Germinal center (tissue), 1 donor: ENCODE measurements at regions not wholly inside any gene's neighbourhood (a gene's known extent, or its start where the extent isn't known, plus 50 kb on each side); places are given as distances from the start of the nearest gene placed in this dataset.

Experiments
- DNase-seq: peaks from one replicate; pipeline ENCODE4 v3.0.0; 2012; ENCODE audit warnings: mixed read lengths, low spot score

DNA sequence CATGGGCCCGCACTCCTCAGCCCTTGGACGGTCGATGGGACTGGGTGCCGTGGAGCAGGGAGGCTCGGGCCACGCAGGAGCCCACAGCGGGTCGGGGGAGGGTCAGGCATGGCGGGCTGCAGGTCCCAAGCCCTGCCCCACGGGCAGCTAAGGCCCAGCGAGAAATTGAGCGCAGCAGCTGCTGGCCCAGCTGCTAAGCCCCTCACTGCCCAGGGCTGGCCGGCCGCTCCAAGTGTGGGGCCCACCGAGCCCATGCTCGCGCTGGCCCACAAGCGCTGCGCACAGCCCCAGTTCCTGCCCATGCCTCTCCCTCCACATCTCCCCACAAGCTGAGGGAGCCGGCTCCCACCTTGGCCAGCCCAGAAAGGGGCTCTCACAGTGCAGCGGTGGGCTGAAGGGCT is 259.4 kb downstream of the VGLL3 start:
- DNase-seq = no peak

DNA sequence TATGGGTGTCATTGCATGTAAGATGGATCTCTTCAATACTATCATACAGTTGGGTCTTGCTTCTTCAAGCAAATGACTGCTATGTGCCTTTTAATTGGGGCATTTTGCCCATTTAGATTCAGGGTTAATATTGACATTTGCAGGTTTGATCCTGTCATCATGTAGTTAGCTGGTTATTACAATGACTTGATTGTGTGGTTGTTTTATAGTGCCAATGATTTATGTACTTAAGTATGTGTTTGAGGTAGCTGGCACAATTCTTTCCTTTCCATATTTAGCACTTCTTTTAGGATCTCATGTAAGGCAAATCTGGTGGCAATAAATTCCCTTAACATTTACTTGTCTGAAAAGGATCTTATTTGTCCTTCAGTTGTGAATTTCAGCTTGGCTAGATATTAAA is 267.5 kb downstream of the VGLL3 start:
- DNase-seq = no peak

DNA sequence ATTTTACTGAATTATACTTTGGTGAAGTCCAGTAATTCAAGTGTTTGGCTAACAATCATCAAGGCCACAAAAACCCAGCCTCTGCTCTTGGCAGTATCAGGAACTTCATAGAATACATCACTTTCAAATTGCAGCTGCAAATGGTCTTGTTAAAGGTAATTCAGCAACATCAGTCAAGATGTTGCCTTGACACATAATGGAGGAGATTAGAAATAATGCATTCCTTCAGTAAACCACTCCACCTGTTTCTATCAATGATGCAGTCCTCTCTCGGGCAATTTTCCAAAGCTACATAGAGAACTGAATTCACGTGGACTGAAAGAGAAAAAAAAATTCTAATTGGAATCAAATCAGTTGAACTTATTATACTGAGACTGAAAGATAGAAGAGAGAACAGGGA is 279.3 kb downstream of the VGLL3 start:
- no peak for DNase-seq

DNA sequence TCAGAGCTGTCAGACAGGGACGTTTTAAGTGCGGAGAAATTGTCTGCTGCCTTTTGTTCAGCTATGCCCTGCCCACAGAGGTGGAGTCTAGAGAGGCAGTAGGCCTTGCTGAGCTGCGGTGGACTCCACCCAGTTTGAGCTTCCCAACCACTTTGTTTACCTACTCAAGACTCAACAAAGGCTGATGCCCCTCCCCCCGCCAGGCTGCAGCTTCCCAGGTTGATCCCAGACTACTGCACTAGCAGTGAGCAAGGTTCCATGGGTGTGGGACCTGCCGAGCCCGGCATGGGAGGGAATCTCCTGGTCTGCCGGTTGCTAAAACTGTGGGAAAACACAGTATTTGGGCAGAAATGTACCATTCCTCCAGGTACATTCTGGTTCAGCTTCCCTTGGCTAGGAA is 282.1 kb downstream of the VGLL3 start:
- no peak for DNase-seq

DNA sequence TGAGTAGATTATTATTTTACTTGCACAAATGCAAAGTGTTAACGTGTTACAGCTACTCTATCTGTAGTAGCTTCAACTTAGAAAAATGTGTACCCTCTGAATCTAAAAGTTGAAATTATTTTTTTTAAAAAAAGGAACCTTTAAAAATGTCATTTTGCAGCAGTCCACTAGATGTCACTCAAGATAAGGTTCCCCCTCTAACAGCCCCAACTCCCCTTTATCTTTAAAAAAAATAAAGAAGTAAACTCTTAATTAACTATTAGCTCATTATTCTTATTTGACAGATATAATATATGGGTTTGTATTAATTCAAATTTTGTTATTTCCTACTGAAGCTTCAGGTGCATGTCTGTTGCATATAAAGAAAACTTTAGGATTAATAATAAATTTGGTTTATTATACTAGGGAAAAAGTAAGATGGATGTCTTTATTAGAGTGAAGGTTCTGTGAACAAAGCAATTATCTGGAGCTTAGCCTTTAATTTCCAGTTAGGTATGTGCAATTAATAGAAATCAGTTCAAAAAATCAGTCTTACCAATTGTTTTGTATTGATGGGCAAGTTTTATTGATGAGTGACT is 288.5 kb downstream of the VGLL3 start:
- DNase-seq = no peak

DNA sequence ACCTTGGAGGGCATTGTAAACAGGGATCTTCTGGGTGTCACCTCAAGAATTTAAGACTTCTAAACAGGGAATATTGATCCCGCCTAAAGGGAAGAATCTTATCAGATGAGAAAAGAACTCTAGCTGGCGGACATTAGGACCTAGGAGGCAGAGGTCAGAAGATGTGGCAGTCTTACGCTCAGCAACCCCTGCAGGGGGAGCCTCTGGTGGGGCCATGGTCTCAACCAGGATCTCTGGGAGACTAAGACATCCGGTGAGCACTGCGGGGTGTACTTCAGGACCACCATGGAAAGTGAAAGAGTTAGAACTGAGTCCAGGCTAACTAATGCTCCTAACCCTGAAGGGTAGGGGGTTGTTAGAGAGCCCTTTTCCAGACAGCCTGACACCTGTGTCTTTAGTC is 295.2 kb downstream of the VGLL3 start:
- DNase-seq = no peak

DNA sequence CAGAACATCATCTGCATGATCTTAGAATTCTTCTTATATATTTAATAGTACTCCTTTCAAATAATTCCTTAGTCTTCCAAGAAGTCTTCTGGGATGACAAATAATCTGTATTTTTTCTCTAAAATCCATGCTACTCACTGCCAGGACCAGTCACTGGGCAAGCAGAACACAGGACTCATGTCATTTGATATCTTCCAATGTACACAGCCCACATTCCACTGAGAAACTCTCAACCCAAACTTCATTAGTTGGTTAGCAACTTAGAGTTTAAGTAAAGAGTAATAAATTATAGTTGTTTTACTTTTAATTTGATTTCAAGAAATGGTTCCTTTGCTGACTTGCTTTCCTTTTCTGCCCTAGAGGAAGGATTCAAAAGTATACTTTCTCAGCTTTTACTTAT is 317.0 kb downstream of the VGLL3 start:
- no peak for DNase-seq

DNA sequence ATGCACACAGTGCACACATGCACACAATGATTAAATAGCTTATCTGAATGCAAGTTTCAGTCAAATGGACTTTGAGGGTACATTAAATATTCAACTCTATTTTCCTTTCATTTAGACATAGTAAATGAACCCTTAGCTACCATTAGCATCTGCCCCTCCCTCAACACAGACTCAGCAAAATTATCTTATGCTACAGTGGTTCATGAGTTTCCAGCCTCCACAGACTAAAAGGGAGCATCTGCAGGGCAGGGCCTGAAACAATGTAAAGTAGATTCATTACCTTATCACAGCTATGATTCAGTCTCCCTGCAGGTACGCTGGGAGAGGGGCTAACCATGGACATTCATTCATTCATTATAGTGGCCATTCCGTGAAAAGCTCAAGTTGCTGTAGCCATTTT is 329.1 kb downstream of the VGLL3 start:
- no peak for DNase-seq

DNA sequence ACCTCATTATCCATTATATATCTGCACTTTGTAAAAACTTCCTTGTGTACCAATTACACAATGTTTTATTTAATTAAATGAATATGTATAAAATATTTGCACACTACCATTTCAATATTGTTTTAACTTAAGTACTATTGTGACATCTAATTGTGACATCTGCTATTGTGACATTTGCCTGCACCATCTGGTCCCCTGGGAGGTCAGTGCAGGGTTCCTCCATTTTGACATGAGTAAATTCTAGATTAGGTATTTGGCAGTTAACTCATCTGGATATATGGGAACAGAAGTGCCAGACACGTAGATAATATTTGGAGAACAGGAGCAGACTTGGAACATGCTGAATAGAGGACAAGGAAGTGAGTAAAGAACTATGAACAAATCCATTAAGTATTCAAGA is 332.1 kb downstream of the VGLL3 start:
- DNase-seq = no peak

DNA sequence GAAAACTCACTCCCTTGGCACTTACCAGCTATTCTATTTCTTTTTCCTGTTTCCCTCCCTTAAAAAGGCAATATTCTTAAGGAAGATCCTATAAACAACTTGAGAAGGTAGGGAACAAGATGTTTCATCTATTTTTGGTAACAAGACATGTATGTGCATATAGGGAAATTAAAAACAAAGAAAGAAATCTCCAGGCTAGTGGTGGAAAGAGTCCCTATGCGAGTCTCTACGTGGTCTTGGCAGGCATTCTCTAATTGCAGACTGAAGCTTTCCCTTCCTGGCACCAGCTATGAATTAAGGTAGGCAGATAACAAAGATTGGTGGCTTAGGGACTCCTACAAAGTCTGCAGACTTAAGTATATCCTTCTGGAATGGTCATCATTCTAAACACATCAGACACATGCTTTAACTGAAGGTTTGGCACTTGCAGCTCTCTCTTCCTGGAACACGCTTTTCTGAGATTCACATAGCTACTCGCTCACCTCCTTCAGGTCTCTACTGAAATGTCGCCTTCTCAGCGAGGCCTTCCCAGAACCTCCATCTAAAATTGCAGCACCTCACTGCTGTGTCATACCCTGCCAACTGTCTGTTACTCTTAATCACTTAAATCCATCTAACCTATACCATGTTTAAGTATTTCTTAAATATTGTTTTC is 336.0 kb downstream of the VGLL3 start:
- DNase-seq = no peak

DNA sequence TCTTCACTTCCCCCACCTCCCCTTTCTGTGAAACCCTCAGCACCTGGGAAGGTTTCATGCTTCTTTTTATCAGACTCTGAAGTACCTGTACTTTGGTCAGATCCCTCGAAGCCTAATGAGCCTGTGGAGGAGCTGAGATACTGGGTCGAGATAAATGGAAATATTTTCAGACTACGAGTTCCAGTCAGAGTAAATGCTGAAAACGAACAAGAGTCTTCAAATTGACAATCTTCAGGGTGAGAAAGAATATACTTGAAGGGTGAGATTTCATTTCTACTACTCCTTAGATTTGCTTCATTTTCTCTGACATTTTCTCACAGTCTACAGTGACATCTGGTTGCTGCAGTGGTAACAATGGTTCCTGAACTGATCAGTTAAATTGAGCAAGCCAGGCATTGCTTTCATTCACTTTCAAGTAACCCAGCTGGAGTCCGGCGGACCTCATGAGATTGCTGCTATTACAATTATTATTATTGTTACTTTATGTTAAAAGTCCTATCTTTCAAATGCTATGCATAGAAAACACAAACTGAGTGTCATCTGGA is 337.2 kb downstream of the VGLL3 start:
- no peak for DNase-seq

DNA sequence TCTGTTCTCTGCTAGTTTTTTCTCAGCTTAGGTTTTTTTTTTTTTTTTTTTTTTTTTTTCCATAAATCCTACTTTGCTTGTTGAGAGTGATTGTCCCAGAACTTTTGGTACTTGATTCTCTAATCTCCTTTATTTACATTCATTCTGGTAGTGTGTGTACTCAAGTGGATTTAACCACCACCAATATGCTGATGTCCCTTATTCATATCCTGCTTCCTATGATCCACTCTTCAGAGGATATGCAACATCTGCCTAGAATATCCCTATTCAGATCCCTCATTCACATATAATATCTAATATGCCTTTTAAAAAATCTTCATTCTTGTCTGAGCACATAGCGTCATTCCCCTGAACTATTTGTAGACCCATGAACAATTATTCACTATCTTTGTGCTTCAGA is 342.9 kb downstream of the VGLL3 start:
- DNase-seq = no peak

DNA sequence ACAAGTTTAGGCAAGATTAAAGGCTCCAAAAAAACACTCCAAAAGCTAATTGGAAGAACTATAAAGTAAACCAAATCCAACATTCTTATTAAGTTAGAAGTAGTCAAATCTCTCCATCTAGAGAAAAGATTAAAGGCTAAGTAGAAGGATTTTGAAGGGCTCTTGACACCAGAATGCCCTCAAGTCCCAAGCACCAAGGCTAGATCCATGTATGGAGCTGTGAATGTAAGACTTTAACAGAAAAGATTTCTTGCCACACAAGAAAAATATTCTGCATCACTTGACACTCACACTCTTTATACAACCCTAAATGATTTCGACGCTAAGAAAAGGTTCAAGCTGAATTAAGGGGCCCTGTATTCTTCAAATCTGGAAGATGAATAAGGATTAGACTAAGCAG is 345.2 kb downstream of the VGLL3 start:
- no peak for DNase-seq

DNA sequence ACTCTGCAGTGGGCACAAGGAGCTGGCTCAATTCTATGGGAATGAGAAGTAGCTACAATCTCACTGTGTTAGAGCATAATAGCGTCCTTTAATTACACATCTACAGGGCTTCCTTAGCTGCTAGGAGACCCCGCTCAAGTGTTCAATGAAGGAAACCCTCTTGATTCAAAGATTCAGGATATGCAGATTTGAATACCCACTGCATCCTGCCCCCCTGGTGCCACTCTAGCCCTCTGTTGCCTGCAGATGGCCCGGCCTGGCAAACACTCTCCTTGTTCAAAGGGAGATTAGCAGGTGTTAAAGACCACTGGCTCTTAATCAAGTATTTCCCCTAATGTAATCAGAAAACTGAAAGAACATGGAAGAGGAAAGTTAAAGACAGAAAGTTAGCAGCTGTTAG is 356.6 kb downstream of the VGLL3 start:
- DNase-seq = no peak

DNA sequence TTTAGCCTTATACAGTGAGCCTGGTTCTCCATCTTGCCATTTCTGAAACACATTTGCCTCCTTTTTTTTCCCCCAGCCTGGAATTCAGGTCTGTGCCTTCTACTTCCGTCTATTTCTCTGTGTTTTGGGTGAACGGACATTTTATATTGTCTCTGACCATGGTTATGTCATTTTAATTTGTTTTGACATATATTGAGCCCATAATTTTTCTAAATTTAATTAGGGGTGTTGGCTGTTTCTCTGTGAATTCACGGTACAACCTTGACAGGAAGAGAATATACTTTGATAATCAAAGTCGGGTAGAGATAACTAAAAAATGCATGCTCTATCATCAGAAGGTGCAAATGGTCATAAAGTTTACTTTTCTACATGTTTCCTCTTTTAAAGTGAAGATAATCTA is 361.4 kb downstream of the VGLL3 start:
- DNase-seq = no peak

DNA sequence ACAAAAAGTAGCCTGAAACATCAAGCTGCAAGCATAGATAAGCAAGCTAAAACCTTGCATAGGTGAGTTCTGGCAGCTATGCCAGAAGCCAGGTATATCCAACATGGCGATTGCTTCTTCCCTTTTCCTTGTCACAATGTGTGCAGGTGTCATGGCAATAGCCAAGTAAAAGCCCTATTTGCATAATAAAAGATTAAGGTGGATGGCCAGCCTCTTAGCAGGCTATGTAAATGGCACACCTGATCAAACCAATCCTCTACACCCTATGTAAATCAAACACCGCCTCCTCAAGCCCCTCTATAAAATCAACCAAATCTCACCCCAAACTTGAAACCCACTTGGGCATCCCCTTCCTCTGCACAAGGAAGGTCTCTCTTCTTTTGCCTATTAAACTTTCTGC is 366.8 kb downstream of the VGLL3 start:
- no peak for DNase-seq

DNA sequence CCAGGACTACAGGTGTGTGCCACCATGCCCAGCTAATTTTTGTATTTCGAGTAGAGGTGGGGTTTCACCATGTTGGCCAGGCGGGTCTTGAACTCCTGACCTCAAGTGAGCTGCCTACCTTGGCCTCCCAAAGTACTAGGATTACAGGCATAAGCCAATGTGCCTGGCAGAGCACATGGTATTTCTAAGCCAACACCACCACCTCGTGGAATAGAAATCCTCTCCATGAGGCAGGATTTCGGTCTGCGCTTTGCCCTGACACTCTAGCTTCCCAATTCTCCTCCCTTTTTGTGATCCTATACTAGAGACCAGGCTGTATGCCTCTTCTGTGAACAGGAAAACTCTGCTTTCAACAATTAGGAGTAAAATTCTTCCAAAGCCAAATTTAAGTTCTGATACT is 372.2 kb downstream of the VGLL3 start:
- no peak for DNase-seq

DNA sequence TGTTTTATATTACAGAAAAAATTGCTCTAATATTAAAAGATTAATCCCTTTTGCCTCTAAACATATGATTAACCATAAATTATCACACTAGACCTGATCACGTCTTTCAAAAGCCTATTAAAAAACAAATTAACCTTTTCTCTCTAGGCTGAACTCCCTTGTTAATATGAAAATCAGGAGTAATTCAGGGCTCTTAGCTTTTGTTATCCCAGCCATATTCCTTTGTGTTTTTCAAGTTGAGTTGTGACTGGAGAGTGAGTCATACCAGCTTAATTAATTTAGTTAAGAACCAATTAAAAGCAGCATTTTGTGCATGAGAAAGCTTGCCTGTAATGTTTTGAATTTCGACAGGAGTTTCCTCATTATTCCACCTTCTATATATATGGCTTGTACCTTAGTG is 385.8 kb downstream of the VGLL3 start:
- no peak for DNase-seq

DNA sequence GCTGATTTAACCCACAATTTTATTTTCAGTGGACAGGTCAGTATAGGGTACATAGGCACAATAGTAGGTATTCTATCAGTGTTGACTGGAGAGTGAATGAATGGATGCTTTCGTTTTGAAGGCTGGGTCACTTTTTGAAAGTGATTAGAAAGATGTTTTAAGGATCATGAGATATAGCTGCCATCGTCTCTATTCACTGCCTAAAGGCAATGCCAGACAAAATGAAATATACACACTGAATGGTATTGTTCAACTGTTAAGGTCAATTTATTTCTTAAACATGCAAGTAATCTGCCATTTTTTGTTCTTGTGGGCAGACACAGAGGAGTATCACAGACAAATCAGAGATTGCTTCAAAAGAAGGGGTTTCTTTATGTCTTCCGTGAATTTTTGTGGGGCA is 395.3 kb downstream of the VGLL3 start:
- no peak for DNase-seq

DNA sequence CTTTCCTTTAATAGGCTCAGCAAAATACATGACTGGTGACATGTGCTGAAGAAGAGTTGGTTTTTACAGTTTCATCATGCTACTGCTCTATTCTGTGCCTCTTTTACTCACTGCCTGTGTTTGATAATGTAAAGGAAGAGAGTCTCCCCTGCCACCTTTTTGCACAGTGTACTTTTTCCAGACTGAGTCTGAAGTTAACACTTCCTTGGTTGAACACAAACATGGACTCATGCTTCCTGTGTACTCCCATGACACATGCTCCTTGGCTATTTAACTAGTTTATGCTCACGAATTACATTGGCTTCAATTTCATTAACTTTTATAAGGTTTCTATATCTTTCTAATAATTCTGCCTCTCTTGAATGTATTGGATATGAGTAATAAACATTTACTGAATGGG is 396.1 kb downstream of the VGLL3 start:
- no peak for DNase-seq

DNA sequence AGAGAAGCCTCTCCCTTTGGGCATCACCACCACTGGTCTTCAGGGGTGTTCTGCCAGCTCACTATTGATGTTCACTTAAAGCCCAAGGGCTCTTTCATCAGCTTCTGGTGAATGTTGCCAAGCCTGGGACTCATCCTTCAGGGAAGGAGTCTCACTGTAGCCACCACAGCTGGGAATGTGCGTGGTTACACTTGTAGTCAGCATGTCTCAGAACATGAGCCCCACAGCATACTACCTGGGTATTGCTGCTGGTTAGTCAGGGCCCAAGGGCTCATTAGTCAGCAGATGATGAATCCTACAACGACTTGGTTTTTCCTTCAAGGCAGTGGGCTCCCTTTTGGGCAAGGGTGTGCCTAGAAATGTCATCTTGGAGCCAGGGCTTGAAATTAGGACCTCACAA is 412.9 kb downstream of the VGLL3 start:
- no peak for DNase-seq

DNA sequence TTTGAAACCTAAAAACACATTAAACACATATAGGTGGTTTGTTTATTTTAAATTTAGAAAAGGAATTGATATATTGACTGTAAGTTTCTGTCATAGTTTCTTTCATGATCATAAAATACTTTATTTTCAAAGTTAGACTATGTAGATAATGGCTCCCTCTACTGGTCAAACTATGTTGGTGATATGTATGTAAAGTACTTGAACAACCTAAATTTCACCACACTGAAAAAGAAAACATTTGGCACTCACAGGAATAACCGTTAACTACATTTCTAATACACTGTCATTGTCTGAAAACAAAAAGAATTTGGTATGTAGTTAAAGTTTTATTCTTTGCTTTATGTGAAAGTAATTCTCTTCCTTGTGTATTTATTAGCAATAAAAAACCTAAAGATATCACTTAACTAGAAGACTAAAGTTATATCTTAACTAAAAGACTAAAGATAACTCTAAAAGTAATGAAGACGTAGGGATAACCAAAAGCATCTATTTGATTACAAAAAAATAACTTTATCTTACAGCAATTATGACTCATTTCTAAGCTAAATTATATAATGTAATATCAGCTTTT is 427.5 kb downstream of the VGLL3 start:
- DNase-seq = peak; percentile 2

DNA sequence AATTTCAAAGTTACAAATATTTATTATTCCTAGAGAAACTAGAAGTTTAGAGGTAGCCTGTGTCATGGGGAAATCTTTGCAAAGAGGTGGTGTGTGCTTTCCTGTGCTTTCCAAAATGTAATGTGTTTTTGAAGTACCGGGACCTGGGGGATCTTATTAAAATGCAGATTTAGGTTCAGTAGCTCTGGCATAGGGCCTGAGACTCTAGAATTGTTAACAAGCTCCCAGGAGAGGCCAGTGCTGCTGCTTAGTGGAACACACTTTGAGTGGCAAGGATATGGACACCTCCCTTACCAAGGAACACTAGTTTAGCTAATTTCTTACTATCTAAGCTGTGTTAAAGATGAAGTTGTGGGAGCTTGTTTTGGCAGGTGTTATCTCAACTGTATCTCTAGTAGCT is 428.9 kb downstream of the VGLL3 start:
- no peak for DNase-seq

DNA sequence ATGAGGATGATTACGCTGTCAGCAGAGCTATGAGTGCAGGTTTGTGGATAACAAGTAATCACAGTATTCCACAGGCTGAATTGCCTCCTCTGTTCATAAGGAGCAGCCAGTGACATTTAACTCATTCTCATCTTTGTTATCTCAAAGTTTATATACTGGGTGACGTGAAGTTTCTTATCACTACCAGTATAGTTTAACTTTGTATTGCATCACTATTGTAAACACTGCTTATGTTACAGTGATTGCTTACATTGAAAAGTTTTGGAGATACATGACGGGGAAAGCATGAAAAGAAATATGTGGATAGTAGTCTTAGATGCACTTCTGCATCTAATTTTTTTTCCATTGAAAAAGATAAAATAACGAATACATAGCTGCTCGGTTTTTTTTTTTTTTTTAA is 429.7 kb downstream of the VGLL3 start:
- DNase-seq = no peak
